T-helper 1 cell treated with Interleukin-12 subunit alpha and Interleukin-12 subunit beta and Interleukin-4 antibody, amounts not matched to agents 30 μg/mL and 1 μg/mL, for 36 hours (primary cell): ENCODE measurements at regions not wholly inside any gene's neighbourhood (a gene's known extent, or its start where the extent isn't known, plus 50 kb on each side); places are given as distances from the start of the nearest gene placed in this dataset.

ENCODE experiments used
- H3K27ac Mint-ChIP-seq: one replicate; pipeline ENCODE4 v1.8.0; 2021; ENCODE audit warnings: mild to moderate bottlenecking, mixed read lengths
- H3K27me3 Mint-ChIP-seq: one replicate; pipeline ENCODE4 v1.8.0; 2021; ENCODE audit warnings: low read depth, mixed read lengths
- H3K36me3 Mint-ChIP-seq: one replicate; pipeline ENCODE4 v1.8.0; 2021; ENCODE audit warnings: low read depth, mixed read lengths
- H3K4me1 Mint-ChIP-seq: one replicate; pipeline ENCODE4 v1.8.0; 2021; ENCODE audit warnings: low read depth, mixed read lengths
- H3K4me3 Mint-ChIP-seq: one replicate; pipeline ENCODE4 v1.8.0; 2021; ENCODE audit warnings: mild to moderate bottlenecking, moderate library complexity, mixed read lengths
- H3K9me3 Mint-ChIP-seq: one replicate; pipeline ENCODE4 v1.8.0; 2021; ENCODE audit warnings: mixed read lengths

GRCh38 chr7:156160811-156161210, 348.5 kb upstream of the SHH start:
- Mint-ChIP-seq H3K9me3 (no peaks in the 10 kb centered on the region), H3K27ac (no peak overlapping the region), H3K4me3 (no peak overlapping the region), H3K4me1 (no peaks in the 10 kb centered on the region), H3K27me3 (peaks cover 4% of the 10 kb centered on the region), H3K36me3 (no peaks in the 10 kb centered on the region)

DNA sequence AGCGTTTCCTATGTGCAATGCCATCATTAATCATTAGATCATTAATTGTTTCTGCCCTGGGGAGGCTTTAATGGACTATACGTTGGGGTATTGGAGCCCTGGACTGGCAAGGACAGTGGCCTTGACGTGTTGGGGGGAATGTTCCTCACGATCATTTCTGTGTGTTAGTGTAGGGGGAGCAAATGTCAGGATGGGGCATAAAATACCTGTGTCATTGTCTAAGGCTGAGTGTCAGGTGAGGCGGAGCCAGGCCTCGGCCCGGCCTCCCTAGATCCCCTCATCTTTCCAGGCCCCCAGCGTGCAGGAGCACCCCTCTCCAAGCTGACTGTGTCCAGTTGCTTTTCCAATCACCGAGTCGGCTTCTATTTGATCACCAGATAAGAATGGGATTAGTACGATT, 346.4 kb upstream of the SHH start:
- Mint-ChIP-seq H3K27me3 (peaks cover 4% of the 10 kb centered on the region), H3K4me1 (no peaks in the 10 kb centered on the region), H3K9me3 (peaks cover 2% of the 10 kb centered on the region), H3K36me3 (no peaks in the 10 kb centered on the region), H3K27ac (no peak overlapping the region), H3K4me3 (no peak overlapping the region)

GRCh38 chr7:156158213-156158612, 345.9 kb upstream of the SHH start:
- Mint-ChIP-seq H3K36me3 (no peaks in the 10 kb centered on the region), H3K27ac (no peak overlapping the region), H3K27me3 (peaks cover 4% of the 10 kb centered on the region), H3K9me3 (peaks cover 7% of the 10 kb centered on the region), H3K4me3 (no peak overlapping the region), H3K4me1 (no peaks in the 10 kb centered on the region)

GRCh38 chr7:156157409-156158012, 345.2 kb upstream of the SHH start:
- Mint-ChIP-seq H3K9me3 (peaks cover 9% of the 10 kb centered on the region), H3K36me3 (no peaks in the 10 kb centered on the region), H3K27ac (no peak overlapping the region), H3K27me3 (peaks cover under 1% of the 10 kb centered on the region), H3K4me1 (no peaks in the 10 kb centered on the region), H3K4me3 (no peak overlapping the region)

GRCh38 chr7:156156734-156157408, 344.6 kb upstream of the SHH start:
- Mint-ChIP-seq H3K27me3 (no peaks in the 10 kb centered on the region), H3K27ac (no peak overlapping the region), H3K9me3 (peaks cover 9% of the 10 kb centered on the region), H3K36me3 (no peaks in the 10 kb centered on the region), H3K4me3 (no peak overlapping the region), H3K4me1 (no peaks in the 10 kb centered on the region)

DNA sequence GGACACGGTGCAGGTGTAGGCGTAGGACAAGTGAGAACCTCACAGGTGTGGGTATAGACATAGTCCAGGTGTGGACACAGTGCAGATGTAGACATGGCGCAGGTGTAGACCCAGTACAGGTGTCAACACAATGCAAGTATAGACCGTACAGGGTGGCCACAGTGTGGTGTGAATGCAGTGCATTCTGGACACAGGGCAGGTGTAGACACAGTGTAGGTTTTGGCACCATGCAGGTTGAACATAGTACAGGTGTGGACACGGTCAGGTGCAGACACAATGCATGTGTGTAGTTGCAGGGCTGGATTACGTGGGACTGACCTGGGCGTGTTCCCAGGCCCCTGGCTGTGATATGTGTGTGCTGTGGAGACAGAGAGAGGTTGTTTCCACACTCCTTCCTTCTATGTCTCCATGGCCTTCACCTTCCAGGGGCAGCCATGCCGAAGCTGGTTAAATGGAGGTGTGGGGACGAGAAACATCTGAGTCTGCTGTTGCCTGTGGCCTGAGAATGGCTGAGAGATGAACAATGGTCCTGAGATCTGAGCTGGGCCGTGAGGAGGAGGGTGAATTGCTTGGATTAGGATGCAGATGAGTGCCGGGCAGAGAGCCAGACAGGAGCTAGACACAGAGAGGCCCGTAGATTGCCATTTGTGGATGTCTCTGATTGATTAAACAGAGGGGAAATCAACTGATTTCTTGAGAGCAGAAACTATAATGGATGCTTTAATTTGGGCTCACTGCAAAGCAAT, 343.9 kb upstream of the SHH start:
- Mint-ChIP-seq H3K27ac (no peak overlapping the region), H3K36me3 (no peaks in the 10 kb centered on the region), H3K4me3 (no peak overlapping the region), H3K4me1 (no peaks in the 10 kb centered on the region), H3K27me3 (no peaks in the 10 kb centered on the region), H3K9me3 (peaks cover 9% of the 10 kb centered on the region)

DNA sequence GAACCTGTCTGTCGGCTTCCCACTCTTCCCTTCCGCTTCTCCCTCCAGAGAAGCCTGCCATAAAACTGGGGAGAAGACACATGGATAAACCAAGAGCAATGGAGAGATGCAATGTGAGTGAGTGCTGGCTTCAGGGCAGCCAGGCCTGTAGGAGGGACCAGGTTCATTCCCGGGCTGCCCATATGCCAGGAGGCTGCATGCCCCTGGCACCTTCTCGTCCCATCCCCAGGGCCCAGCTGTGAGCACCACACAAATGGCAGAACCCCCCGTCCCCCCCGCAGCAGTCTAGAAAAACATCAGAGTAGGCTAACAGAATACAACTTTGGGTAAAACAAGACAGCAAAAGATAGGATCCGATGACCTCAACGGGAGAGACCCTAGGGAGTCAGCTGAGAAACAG, 341.3 kb upstream of the SHH start:
- no peaks in the 10 kb centered on the region for H3K36me3 Mint-ChIP-seq
- H3K9me3 Mint-ChIP-seq, result peaks cover 9% of the 10 kb centered on the region
- no peak overlapping the region for H3K4me3 Mint-ChIP-seq
- no peaks in the 10 kb centered on the region for H3K27me3 Mint-ChIP-seq
- no peak overlapping the region for H3K27ac Mint-ChIP-seq
- no peaks in the 10 kb centered on the region for H3K4me1 Mint-ChIP-seq

GRCh38 chr7:156152390-156152789, 340.1 kb upstream of the SHH start:
- no peaks in the 10 kb centered on the region for H3K4me1 Mint-ChIP-seq
- no peak overlapping the region for H3K27ac Mint-ChIP-seq
- H3K27me3 Mint-ChIP-seq, result no peaks in the 10 kb centered on the region
- H3K9me3 Mint-ChIP-seq, result peaks cover 9% of the 10 kb centered on the region
- H3K4me3 Mint-ChIP-seq, result no peak overlapping the region
- no peaks in the 10 kb centered on the region for H3K36me3 Mint-ChIP-seq

GRCh38 chr7:156151658-156152057, 339.4 kb upstream of the SHH start:
- Mint-ChIP-seq H3K36me3 (no peaks in the 10 kb centered on the region), H3K27me3 (no peaks in the 10 kb centered on the region), H3K27ac (no peak overlapping the region), H3K9me3 (peaks cover 9% of the 10 kb centered on the region), H3K4me3 (no peak overlapping the region), H3K4me1 (no peaks in the 10 kb centered on the region)

- H3K27ac Mint-ChIP-seq, result no peak overlapping the region
- H3K27me3 Mint-ChIP-seq, result no peaks in the 10 kb centered on the region
- peaks cover 9% of the 10 kb centered on the region for H3K9me3 Mint-ChIP-seq
- no peaks in the 10 kb centered on the region for H3K36me3 Mint-ChIP-seq
- H3K4me1 Mint-ChIP-seq, result no peaks in the 10 kb centered on the region
- no peak overlapping the region for H3K4me3 Mint-ChIP-seq
These were observed 338.8 kb upstream of the SHH start for GRCh38 chr7:156151078-156151477.

GRCh38 chr7:156148995-156149394, 336.7 kb upstream of the SHH start:
- Mint-ChIP-seq H3K4me1 (no peaks in the 10 kb centered on the region), H3K9me3 (peaks cover 9% of the 10 kb centered on the region), H3K36me3 (no peaks in the 10 kb centered on the region), H3K27me3 (no peaks in the 10 kb centered on the region), H3K4me3 (no peak overlapping the region), H3K27ac (no peak overlapping the region)

DNA sequence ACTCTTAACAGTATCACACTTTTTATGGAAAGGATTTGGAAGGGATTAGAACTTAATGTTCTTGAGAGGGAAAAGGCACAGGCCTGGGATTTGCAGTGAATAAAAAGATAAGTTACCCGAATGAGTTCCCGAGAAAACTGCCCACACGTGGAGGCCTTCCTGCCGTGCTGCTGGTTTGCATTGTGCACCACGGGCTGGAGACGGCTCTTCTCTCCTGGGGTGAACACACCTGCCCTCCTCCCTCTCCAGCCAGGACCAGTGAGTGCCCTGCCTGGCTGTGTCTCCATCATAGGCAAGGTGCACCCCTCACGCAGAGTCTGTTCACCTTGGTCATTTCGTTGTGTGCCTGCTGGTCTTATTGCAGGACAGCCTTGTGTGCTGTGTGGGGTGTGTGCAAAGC, 336.3 kb upstream of the SHH start:
- Mint-ChIP-seq H3K9me3 (peaks cover 5% of the 10 kb centered on the region), H3K4me3 (no peak overlapping the region), H3K36me3 (no peaks in the 10 kb centered on the region), H3K27me3 (no peaks in the 10 kb centered on the region), H3K27ac (no peak overlapping the region), H3K4me1 (no peaks in the 10 kb centered on the region)

DNA sequence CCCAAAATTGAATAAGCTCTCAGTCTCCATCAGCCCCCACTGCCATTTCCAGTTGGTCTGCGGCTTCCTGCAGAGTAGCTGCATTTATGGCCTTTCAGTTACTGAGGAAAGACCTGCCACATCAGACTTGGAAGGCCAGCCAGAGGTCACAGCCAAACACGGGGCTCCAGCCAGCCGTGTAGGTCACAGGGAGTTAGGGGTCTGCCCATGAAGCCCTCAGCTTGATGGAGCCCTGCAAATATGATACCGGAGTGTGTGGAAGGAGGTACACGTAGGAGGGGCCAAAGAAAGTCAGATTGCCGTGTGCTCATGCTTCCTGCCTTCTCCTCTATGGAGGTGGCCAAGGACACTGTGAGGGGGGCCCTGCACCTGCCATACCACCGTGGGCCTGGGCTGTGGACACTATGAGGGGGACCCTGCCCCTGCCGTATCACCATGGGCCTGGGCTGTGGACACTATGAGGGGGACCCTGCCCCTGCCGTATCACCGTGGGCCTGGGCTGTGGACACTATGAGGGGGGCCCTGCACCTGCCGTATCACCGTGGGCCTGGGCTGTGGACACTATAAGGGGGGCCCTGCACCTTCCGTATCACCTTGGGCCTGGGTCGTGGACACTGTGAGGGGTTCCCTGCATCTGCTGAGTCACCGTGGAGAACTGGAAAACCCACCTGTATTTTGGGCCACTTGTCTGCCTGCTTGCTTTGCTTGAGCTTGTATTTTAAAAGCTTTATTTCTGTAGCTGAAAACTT, 335.7 kb upstream of the SHH start:
- Mint-ChIP-seq H3K27ac (no peak overlapping the region), H3K4me1 (no peaks in the 10 kb centered on the region), H3K36me3 (no peaks in the 10 kb centered on the region), H3K4me3 (no peak overlapping the region), H3K9me3 (no peaks in the 10 kb centered on the region), H3K27me3 (no peaks in the 10 kb centered on the region)

- Mint-ChIP-seq H3K36me3 (no peaks in the 10 kb centered on the region), H3K4me3 (no peak overlapping the region), H3K9me3 (no peaks in the 10 kb centered on the region), H3K27ac (no peak overlapping the region), H3K27me3 (no peaks in the 10 kb centered on the region), H3K4me1 (no peaks in the 10 kb centered on the region)
These were observed 334.8 kb upstream of the SHH start for GRCh38 chr7:156147104-156147503.
